Heart right ventricle (tissue), 16 donors: ENCODE measurements at regions not wholly inside any gene's neighbourhood (a gene's known extent, or its start where the extent isn't known, plus 50 kb on each side); places are given as distances from the start of the nearest gene placed in this dataset.

ENCODE experiments used
- ATAC-seq, 8 donors: fragments of 200-7000 bp; cut with Tn5 transposase; one replicate each; pipeline ENCODE4 v1.9.1; 2020; ENCODE audit warnings: mild to moderate bottlenecking in 8 of 8, moderate library complexity in 8 of 8, moderate number of reproducible peaks in 1 of 8
- DNase-seq, 2 donors: peaks; one replicate each; pipeline ENCODE4 v3.0.0-alpha.2; 2020
- H3K27ac ChIP-seq, 10 donors: fragments of 200-600 bp; sonication (generic) in 2 of 10; one replicate each; pipeline versions ENCODE4 v1.5.0 to v1.8.0; 2020 to 2022; ENCODE audit warnings: mild to moderate bottlenecking in 3 of 10
- H3K27me3 ChIP-seq, 7 donors: fragments of 200-600 bp; one replicate each; pipeline ENCODE4 v1.8.0; 2021 to 2022; ENCODE audit warnings: mild to moderate bottlenecking in 2 of 7
- H3K36me3 ChIP-seq, 9 donors: fragments of 200-600 bp; sonication (generic) in 1 of 9; one replicate each; pipeline versions ENCODE4 v1.5.0 to v1.8.0; 2020 to 2022; ENCODE audit warnings: mild to moderate bottlenecking in 2 of 9
- H3K4me1 ChIP-seq, 9 donors: fragments of 200-600 bp; sonication (generic) in 1 of 9; one replicate each; pipeline versions ENCODE4 v1.5.0 to v1.8.0; 2020 to 2022; ENCODE audit warnings: mild to moderate bottlenecking in 4 of 9
- H3K4me3 ChIP-seq, 10 donors: fragments of 200-600 bp; sonication (generic) in 2 of 10; one replicate each; pipeline versions ENCODE4 v1.5.0 to v1.8.0; 2020 to 2022; ENCODE audit warnings: mild to moderate bottlenecking in 7 of 10, moderate library complexity in 2 of 10
- H3K9me3 ChIP-seq, 11 donors: fragments of 200-600 bp in 10 of 11; sonication (generic) in 2 of 11; one replicate each; pipeline versions ENCODE4 v1.5.0 to v1.8.0; 2013 to 2022; ENCODE audit warnings: mild to moderate bottlenecking in 2 of 11, control low read depth in 1 of 11, moderate library complexity in 1 of 11
- WGBS, 2 donors: extraction: QIAGEN DNeasy Blood & Tissue Kit; methylation state at CpG; one replicate each; pipeline ENCODE4 v1.1.7; 2013; ENCODE audit warnings: inconsistent platforms in 1 of 2; 5-methylcytosine and 5-hydroxymethylcytosine counted together
- intact Hi-C, 10 donors: fragments of 100-400 bp; cut with DNase I; formaldehyde crosslinking; loops; one replicate each; pipeline versions ENCODE4 v1.11.1 to v1.14.2; 2022
- TF ChIP-seq, protein P1 (sequence below), 9 donors: fragments of 200-600 bp; sonication (generic) in 2 of 9; IDR thresholded peaks; one replicate each; pipeline versions ENCODE4 v1.5.0 to v1.8.0; 2021 to 2022; ENCODE audit warnings: antibody characterized with exemption in 9 of 9, mild to moderate bottlenecking in 5 of 9, moderate library complexity in 1 of 9
- donor health status: Arrhythmogenic right ventricular cardiomyopathy.
- donor health status: ischemic (EF 13 %, LVEDD 7.1; RV severe dilation, severe dysfunction).
- donor health status: healthy with polysubstance abuse.
- donor health status: DM: no; HTN: yes; CAD: no.
- donor health status: DM: no; HTN: no; CAD: no.
- donor health status: ischemic (EF 25% LVEDD 6.9; RV normal size, moderate dysfunction).
- donor health status: ischemic (EF 25% LVEDD 5.7; RV mildly dilated, moderate dysfunction).
- donor health status: healthy.
- donor health status: DM: yes; HTN: yes; CAD: no.
- donor health status: Ischemic cardiomyopathy.
- donor health status: ischemic (EF 35%, LVEDD 5.7; RV mildly dilated, moderate dysfunction).
- donor health status: nonischemic (EF 11% LVEDD 7.7; RV severe dilation, severe dysfunction).
- donor health status: DM: yes; HTN: yes; CAD: no.
- donor health status: PGD.
- donor health status: ischemic (EF 29% LVEDD 5.4; RV normal size, mild dysfunction).
- donor health status: nonischemic (EF 23%, LVEDD 6.1; RV moderate dilation, normal function).

GRCh38 chr19:32294871-32295438 is 50.5 kb upstream of the ZNF507 start:
- no peak for ATAC-seq
- Histone ChIP-seq H3K4me3 (no peak overlapping the region), H3K4me1 (no peaks in the 10 kb centered on the region), H3K9me3 (peaks cover 0 to 13% (median 0%) of the 10 kb centered on the region in 11 donors), H3K36me3 (no peaks in the 10 kb centered on the region), H3K27ac (no peak overlapping the region), H3K27me3 (peaks cover 0 to 5% (median 0%) of the 10 kb centered on the region in 7 donors)
- intact Hi-C loops = loop anchor here in 1 of 10 donors (10.0 kb wide), 1 partner anchor 270 kb away; no protein-coding TSS in a partner anchor
- 84 to 85% methylated on average over 6 of the region's 6 CpGs for WGBS, 2 donors
- TF ChIP-seq, protein P1, sequence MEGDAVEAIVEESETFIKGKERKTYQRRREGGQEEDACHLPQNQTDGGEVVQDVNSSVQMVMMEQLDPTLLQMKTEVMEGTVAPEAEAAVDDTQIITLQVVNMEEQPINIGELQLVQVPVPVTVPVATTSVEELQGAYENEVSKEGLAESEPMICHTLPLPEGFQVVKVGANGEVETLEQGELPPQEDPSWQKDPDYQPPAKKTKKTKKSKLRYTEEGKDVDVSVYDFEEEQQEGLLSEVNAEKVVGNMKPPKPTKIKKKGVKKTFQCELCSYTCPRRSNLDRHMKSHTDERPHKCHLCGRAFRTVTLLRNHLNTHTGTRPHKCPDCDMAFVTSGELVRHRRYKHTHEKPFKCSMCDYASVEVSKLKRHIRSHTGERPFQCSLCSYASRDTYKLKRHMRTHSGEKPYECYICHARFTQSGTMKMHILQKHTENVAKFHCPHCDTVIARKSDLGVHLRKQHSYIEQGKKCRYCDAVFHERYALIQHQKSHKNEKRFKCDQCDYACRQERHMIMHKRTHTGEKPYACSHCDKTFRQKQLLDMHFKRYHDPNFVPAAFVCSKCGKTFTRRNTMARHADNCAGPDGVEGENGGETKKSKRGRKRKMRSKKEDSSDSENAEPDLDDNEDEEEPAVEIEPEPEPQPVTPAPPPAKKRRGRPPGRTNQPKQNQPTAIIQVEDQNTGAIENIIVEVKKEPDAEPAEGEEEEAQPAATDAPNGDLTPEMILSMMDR (IDR thresholded peaks at IDR 0.05) = no peak
- no peak for DNase-seq
